ENCODE measurements at regions not wholly inside any gene's neighbourhood (a gene's known extent, or its start where the extent isn't known, plus 50 kb on each side); places are given as distances from the start of the nearest gene placed in this dataset.
A peak's percentile ranks its signal among the peaks of the same experiment; 100 is the strongest.
"Not testable (repeated sequence)": the region's sequence is repeated elsewhere in the genome, so short reads cannot be mapped to it uniquely, and the experiment has no call there.

GRCh38 chr9:40361018-40361417 is 767.5 kb downstream of the FOXD4L6 start:
- DNase-seq = peak in 1 of 2 donors; percentile 14
- H3K4me1 ChIP-seq (ENCODE audit: control insufficient read depth in 1 of 2, insufficient read depth in 2 of 2, low read length in 2 of 2); H3K9me3 ChIP-seq (ENCODE audit: control insufficient read depth, low read length); H3K27ac ChIP-seq (ENCODE audit: low read depth in 1 of 2, low read length in 2 of 2); H3K36me3 ChIP-seq (ENCODE audit: control insufficient read depth in 1 of 2, insufficient read depth in 2 of 2, low read length in 1 of 2); H3K27me3 ChIP-seq (ENCODE audit: control insufficient read depth in 1 of 2, insufficient read depth in 2 of 2, low read length in 1 of 2); intact Hi-C loops (cut with DNase I); ATAC-seq (ENCODE audit: low FRiP score); H3K4me3 ChIP-seq (ENCODE audit: low read length in 2 of 2): not testable (repeated sequence)
- 56 to 59% methylated on average over 4 of the region's 4 CpGs for WGBS, 2 donors

- H3K4me1 ChIP-seq (ENCODE audit: control insufficient read depth in 1 of 2, insufficient read depth in 2 of 2, low read length in 2 of 2); H3K36me3 ChIP-seq (ENCODE audit: control insufficient read depth in 1 of 2, insufficient read depth in 2 of 2, low read length in 1 of 2); H3K27me3 ChIP-seq (ENCODE audit: control insufficient read depth in 1 of 2, insufficient read depth in 2 of 2, low read length in 1 of 2); H3K4me3 ChIP-seq (ENCODE audit: low read length in 2 of 2); H3K9me3 ChIP-seq (ENCODE audit: control insufficient read depth, low read length); ATAC-seq (ENCODE audit: low FRiP score); H3K27ac ChIP-seq (ENCODE audit: low read depth in 1 of 2, low read length in 2 of 2); intact Hi-C loops (cut with DNase I): not testable (repeated sequence)
- DNase-seq = peak; percentile 1 to 30
- 75 to 97% methylated on average over 2 of the region's 2 CpGs for WGBS, 2 donors
Measured at GRCh38 chr9:40330958-40331357, 797.5 kb downstream of the FOXD4L6 start.

- H3K27me3 ChIP-seq (ENCODE audit: control insufficient read depth in 1 of 2, insufficient read depth in 2 of 2, low read length in 1 of 2); ATAC-seq (ENCODE audit: low FRiP score); H3K4me1 ChIP-seq (ENCODE audit: control insufficient read depth in 1 of 2, insufficient read depth in 2 of 2, low read length in 2 of 2); H3K9me3 ChIP-seq (ENCODE audit: control insufficient read depth, low read length); intact Hi-C loops (cut with DNase I); H3K4me3 ChIP-seq (ENCODE audit: low read length in 2 of 2); H3K27ac ChIP-seq (ENCODE audit: low read depth in 1 of 2, low read length in 2 of 2); H3K36me3 ChIP-seq (ENCODE audit: control insufficient read depth in 1 of 2, insufficient read depth in 2 of 2, low read length in 1 of 2); DNase-seq: not testable (repeated sequence)
- no CpG with 5 or more reads among the region's 8 CpGs for WGBS, 2 donors
Measured at GRCh38 chr9:40328907-40329306, 799.6 kb downstream of the FOXD4L6 start.

- H3K36me3 ChIP-seq (ENCODE audit: control insufficient read depth in 1 of 2, insufficient read depth in 2 of 2, low read length in 1 of 2); H3K4me1 ChIP-seq (ENCODE audit: control insufficient read depth in 1 of 2, insufficient read depth in 2 of 2, low read length in 2 of 2); intact Hi-C loops (cut with DNase I); DNase-seq; ATAC-seq (ENCODE audit: low FRiP score); H3K4me3 ChIP-seq (ENCODE audit: low read length in 2 of 2); H3K9me3 ChIP-seq (ENCODE audit: control insufficient read depth, low read length); H3K27me3 ChIP-seq (ENCODE audit: control insufficient read depth in 1 of 2, insufficient read depth in 2 of 2, low read length in 1 of 2); H3K27ac ChIP-seq (ENCODE audit: low read depth in 1 of 2, low read length in 2 of 2): not testable (repeated sequence)
- WGBS, 2 donors = no CpG with 5 or more reads among the region's 2 CpGs
Measured at GRCh38 chr9:40326179-40326578, 802.3 kb downstream of the FOXD4L6 start.

- H3K36me3 ChIP-seq (ENCODE audit: control insufficient read depth in 1 of 2, insufficient read depth in 2 of 2, low read length in 1 of 2); H3K4me1 ChIP-seq (ENCODE audit: control insufficient read depth in 1 of 2, insufficient read depth in 2 of 2, low read length in 2 of 2); ATAC-seq (ENCODE audit: low FRiP score); H3K9me3 ChIP-seq (ENCODE audit: control insufficient read depth, low read length); H3K27me3 ChIP-seq (ENCODE audit: control insufficient read depth in 1 of 2, insufficient read depth in 2 of 2, low read length in 1 of 2); H3K4me3 ChIP-seq (ENCODE audit: low read length in 2 of 2); H3K27ac ChIP-seq (ENCODE audit: low read depth in 1 of 2, low read length in 2 of 2); intact Hi-C loops (cut with DNase I): not testable (repeated sequence)
- 88 to 92% methylated on average over 1 to 3 of the region's 6 CpGs for WGBS, 2 donors
- peak in 1 of 2 donors; percentile 30 for DNase-seq
Measured at GRCh38 chr9:40322730-40323129, 805.8 kb downstream of the FOXD4L6 start.

- WGBS, 2 donors = no CpG with 5 or more reads among the region's 4 CpGs
- H3K4me1 ChIP-seq (ENCODE audit: control insufficient read depth in 1 of 2, insufficient read depth in 2 of 2, low read length in 2 of 2); DNase-seq; H3K4me3 ChIP-seq (ENCODE audit: low read length in 2 of 2); intact Hi-C loops (cut with DNase I); ATAC-seq (ENCODE audit: low FRiP score); H3K9me3 ChIP-seq (ENCODE audit: control insufficient read depth, low read length); H3K27ac ChIP-seq (ENCODE audit: low read depth in 1 of 2, low read length in 2 of 2); H3K36me3 ChIP-seq (ENCODE audit: control insufficient read depth in 1 of 2, insufficient read depth in 2 of 2, low read length in 1 of 2); H3K27me3 ChIP-seq (ENCODE audit: control insufficient read depth in 1 of 2, insufficient read depth in 2 of 2, low read length in 1 of 2): not testable (repeated sequence)
Measured at GRCh38 chr9:40321857-40322256, 806.6 kb downstream of the FOXD4L6 start.

GRCh38 chr9:40321204-40321603 is 807.3 kb downstream of the FOXD4L6 start:
- H3K4me1 ChIP-seq (ENCODE audit: control insufficient read depth in 1 of 2, insufficient read depth in 2 of 2, low read length in 2 of 2); H3K36me3 ChIP-seq (ENCODE audit: control insufficient read depth in 1 of 2, insufficient read depth in 2 of 2, low read length in 1 of 2); intact Hi-C loops (cut with DNase I); H3K27ac ChIP-seq (ENCODE audit: low read depth in 1 of 2, low read length in 2 of 2); H3K4me3 ChIP-seq (ENCODE audit: low read length in 2 of 2); H3K27me3 ChIP-seq (ENCODE audit: control insufficient read depth in 1 of 2, insufficient read depth in 2 of 2, low read length in 1 of 2); ATAC-seq (ENCODE audit: low FRiP score); DNase-seq; H3K9me3 ChIP-seq (ENCODE audit: control insufficient read depth, low read length): not testable (repeated sequence)
- no CpG with 5 or more reads among the region's 2 CpGs for WGBS, 2 donors

GRCh38 chr9:40315215-40315614 is 813.3 kb downstream of the FOXD4L6 start:
- H3K4me1 ChIP-seq (ENCODE audit: control insufficient read depth in 1 of 2, insufficient read depth in 2 of 2, low read length in 2 of 2); ATAC-seq (ENCODE audit: low FRiP score); H3K9me3 ChIP-seq (ENCODE audit: control insufficient read depth, low read length); intact Hi-C loops (cut with DNase I); H3K4me3 ChIP-seq (ENCODE audit: low read length in 2 of 2); H3K36me3 ChIP-seq (ENCODE audit: control insufficient read depth in 1 of 2, insufficient read depth in 2 of 2, low read length in 1 of 2); H3K27me3 ChIP-seq (ENCODE audit: control insufficient read depth in 1 of 2, insufficient read depth in 2 of 2, low read length in 1 of 2); DNase-seq; H3K27ac ChIP-seq (ENCODE audit: low read depth in 1 of 2, low read length in 2 of 2): not testable (repeated sequence)
- no CpG with 5 or more reads among the region's 1 CpG for WGBS, 2 donors

- DNase-seq = peak in 1 of 2 donors; percentile 28
- ATAC-seq (ENCODE audit: low FRiP score); H3K27me3 ChIP-seq (ENCODE audit: control insufficient read depth in 1 of 2, insufficient read depth in 2 of 2, low read length in 1 of 2); H3K36me3 ChIP-seq (ENCODE audit: control insufficient read depth in 1 of 2, insufficient read depth in 2 of 2, low read length in 1 of 2); H3K27ac ChIP-seq (ENCODE audit: low read depth in 1 of 2, low read length in 2 of 2); H3K9me3 ChIP-seq (ENCODE audit: control insufficient read depth, low read length); H3K4me3 ChIP-seq (ENCODE audit: low read length in 2 of 2); H3K4me1 ChIP-seq (ENCODE audit: control insufficient read depth in 1 of 2, insufficient read depth in 2 of 2, low read length in 2 of 2); intact Hi-C loops (cut with DNase I): not testable (repeated sequence)
- WGBS, 2 donors = 87 to 92% methylated on average over 4 of the region's 6 CpGs
Measured at GRCh38 chr9:40289999-40290398, 838.5 kb downstream of the FOXD4L6 start.
